Glomerular visceral epithelial cell (primary cell): ENCODE measurements at regions not wholly inside any gene's neighbourhood (a gene's known extent, or its start where the extent isn't known, plus 50 kb on each side); places are given as distances from the start of the nearest gene placed in this dataset.

ENCODE experiments used
- DNase-seq: peaks from one replicate; pipeline ENCODE4 v3.0.0-alpha.2; 2016; ENCODE audit errors: extremely low spot score

DNA sequence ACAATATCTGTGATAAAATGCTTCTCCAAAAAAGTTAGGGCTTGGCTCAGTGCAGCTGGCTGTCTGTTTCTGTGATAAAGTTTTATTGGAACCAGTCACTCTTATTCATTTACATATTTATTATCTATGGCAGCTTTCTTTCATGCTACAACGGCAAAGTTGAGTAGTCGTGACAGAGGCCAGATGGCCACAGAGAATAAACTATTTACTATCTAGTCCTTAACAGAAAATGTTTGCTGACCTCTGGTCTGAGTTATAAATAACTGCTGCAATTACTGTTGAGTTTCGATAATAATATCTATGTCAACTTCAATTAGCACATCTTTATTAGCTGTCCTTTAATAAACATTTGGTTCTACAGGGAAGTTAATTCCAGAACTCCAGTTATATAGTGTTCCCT lies 180.2 kb upstream of the RUNX1 start:
- DNase-seq: no peak

DNA sequence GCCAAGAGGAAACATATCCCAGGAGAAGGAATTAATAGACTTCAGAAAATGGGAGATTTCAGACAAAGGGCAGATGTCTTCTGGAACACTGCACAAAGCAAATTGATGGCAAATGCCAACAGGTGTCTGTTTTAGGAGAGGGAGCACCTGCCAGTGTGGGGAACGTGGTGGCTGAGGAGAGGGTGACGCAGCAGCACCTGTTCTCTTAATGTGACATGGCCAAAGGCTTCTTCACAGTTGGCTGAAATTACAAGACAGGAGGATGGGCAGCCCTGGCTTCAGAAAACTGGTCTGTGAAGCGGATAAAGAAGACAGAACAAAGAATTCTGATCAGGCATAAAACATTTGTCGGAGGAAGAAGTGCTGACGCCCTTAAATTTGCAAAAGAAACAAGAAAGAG lies 178.7 kb upstream of the RUNX1 start:
- DNase-seq: no peak

DNA sequence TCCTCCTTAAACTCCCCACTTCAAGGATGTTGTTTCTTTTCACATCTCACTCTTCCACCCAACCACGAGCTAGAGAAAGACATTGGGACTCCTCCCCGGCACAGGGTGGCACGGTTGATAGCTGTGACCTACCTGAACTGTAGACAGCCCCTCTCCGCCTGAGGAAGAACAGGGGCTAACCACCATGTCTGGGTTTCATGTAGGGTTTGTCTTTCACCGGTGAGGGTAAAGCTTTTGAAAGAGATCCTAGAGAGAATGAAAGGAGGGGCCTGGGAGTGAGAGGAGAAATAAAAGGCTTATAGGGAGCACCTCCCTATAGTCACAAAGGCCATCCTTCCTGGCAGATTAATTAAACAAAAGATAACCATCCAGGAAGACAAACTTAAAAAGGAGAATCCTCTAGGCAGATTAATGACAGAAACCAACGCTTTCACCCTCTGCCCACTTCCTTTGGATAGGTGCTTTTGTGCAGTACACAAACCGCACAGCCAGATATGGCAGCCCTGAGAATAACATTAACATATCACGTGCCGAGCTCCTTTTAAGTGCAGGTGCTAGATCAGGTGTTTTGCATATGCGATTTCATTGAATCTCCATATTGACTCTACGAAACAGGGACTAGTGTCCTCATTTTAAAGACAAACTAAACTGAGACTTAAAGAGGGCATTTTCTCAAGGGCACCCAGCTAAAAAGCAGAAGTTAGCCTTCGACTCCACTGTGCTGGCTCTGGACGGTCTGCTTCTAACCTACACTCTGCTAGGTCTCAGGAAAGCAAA lies 178.1 kb upstream of the RUNX1 start:
- no peak for DNase-seq

DNA sequence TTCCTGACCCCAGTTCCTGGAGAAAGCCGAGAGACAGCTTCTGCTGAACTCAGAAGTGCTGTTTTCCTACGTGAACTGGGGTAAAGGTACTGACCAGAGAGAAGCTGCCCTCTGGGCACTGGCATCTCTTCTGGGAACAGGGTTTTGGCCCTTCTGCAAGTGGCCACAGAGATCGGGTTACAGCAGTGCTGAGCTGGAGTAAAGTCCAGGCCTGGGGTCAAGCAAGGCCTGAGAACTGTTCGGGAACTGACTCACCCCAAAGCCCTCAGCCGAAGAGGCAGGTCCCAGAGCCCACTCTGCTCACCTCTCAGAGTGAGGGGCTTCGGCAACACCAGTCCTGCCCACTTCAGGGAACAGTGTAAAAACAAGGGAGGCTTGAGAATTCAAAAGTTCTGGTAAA lies 177.2 kb upstream of the RUNX1 start:
- DNase-seq: peak; percentile 31

DNA sequence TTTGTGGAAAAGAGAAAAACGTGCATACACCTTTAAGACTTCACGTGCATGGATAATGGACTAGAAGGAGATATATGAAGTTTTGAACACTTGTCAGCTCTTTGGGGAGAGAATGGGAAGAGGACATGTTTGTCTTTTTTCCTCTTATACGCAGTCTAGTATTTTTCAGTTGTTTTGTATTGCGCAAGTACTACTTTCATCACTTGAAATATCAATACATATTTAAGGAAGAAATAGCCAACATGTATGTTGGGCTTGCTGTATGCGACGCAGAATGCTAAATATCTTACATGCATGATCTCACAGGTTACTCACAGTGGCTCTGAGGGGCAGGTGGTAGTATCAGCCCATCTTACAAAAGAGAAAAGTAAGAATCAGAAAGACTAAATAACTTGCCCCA lies 176.5 kb upstream of the RUNX1 start:
- no peak for DNase-seq

DNA sequence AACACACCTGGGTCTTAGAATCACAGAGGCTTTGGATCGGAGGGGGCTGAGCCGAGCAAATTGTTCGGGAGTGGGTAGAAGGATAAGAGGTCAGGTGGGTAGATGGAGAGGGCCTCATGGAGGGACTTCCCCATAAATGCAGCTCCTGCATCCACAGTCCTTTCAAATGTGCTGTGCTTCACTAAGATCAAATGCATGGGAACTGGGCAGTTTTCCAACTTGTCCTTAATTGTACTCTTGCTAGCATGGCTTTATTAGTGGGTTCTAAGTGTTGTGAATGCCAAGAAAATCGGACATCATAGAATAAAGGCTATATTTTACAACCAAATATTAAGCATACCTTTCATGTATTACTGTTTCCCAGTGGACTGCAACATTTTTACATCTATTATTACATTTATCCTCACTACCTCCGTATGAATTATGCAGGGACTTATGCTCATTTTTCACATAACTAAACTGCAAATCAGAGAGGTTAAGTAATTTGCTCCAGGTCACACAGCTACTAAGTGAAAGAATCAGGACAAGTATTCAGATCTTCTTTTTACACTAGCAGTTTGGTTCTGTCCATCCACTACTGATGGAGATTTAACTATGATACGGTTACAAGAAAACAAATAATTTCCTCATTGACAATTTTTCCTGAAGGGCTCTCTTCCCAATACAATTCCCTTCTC lies 174.5 kb upstream of the RUNX1 start:
- DNase-seq: no peak

DNA sequence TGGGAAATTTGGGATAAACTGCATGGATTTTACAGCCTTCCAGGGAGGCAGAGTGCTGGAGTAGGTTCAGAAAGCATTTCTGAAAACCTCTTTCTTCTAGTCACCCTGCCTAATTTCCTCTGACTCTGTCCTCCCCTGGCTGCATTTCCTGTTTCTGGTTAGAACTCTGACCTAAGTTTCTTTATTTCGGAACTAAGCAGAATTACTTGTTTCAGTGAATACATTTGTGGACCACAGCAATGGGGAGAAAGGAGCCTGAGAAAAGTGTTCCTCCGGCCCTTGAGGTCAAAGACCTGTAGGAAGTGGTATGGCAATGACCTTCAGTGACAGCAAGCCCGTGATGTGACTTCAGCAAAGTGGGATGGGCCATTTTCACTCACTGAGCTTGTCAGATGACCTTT lies 173.4 kb upstream of the RUNX1 start:
- DNase-seq: no peak

DNA sequence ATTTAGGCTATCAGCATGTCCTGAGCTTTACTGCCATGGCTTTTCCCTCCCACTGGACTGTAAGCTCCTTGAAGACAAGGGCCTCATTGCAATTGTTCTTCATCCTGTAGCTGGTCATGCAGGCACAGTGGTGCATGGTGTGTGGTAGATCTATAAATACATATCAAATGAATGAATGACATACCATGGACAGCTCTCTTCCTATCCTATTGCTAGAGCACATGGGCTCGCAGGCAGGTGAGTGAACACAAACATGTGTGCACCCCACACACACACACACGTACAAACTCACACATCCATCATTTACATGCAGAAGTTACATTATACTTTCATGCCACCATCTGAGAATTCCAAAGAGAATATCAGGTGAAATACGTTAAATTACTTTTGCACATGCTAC lies 172.9 kb upstream of the RUNX1 start:
- no peak for DNase-seq

DNA sequence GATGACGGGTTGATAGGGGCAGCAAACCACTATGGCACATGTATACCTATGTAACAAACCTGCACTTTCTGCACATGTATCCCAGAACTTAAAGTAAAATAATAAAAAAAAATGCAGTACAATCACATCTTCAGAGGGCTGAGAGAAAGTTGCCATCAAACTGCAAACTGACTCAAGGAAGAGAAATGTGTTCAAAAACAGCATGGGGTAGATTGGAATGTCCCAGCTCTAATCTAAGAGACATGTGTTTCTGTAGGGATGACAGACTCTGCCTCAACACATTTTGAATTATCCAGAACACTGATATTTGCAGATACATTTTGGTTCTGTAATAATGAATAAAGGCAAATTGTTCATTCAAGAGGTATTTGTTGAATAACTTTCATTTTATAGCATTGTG lies 171.2 kb upstream of the RUNX1 start:
- DNase-seq: no peak

DNA sequence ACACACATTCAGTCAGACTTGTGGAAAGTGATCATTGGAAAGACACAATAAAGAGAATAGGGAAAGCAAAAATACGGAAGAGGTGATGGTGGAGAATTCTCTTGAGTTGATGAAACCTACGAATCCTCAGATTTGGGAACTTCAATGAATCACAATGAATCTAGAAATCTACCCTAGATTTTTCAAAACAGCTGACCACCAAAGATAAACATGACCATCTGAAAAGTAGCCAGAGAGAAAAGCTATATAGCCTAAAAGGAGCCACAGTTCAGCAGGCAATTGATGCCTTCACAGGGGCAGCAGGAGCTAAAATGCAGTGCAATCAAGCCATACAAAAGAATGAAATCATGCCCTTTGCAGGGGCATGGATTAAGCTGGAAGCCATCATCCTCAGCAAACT lies 170.6 kb upstream of the RUNX1 start:
- no peak for DNase-seq

DNA sequence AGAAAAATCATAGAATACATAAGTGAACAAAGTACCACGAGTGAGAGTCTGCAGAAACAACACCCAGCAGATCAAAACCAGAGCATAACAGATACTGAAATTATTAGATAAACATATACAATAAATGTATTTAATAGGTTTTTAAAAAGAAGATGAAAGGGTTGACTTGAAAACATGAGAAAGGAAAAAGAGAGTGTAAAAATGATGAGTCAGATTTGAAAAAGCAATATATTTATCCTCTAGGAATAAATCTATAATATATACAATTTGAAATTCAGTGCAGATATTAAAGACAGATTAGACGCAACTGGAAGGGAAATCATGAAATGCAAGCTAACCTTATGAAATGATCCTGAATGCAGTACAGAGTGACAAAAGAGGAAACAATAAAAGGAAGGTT lies 170.2 kb upstream of the RUNX1 start:
- DNase-seq: no peak

DNA sequence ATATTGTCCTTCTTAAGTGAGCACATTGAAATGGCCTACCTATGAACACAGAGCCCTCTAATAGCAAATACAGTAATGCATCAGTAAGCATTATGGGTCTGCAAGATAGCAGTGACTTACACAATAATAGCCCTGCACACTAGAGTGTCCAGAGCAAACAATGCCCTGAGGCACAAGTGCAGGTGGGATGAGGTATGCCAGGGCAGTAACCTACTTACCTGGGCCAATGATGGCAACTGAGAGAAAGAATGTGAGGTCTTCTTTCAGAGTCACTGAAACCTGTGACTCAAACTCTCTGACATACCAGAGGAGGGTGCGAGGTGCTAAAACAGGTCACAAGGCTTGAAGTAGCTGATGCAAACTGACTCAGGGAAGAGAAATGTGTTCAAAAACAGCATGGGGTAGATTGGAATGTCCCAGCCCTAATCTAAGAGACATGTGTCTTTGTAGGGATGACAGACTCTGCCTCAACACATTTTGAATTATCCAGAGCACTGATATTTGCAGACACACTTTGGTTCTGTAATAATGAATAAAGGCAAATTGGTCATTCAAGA lies 168.5 kb upstream of the RUNX1 start:
- DNase-seq: peak; percentile 86

DNA sequence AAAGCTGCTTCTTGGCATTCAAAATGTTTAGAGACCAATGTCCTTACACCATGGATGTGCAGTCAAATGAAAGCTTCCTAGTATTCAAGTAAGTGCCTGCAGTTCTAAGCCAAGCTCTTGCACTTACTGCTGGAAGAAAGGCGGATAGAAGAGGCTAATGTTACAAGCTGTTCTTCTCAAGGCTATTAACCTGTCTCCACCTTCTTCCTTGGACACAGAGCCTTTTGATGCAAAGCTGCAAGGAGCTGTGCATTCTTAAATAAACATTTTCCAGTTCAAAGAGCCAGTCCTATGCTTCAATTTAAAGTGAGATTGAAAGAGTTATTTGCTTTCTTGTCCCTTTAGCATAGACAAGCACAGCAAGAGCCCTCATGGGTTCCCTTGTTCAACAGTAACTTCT lies 167.9 kb upstream of the RUNX1 start:
- DNase-seq: no peak

DNA sequence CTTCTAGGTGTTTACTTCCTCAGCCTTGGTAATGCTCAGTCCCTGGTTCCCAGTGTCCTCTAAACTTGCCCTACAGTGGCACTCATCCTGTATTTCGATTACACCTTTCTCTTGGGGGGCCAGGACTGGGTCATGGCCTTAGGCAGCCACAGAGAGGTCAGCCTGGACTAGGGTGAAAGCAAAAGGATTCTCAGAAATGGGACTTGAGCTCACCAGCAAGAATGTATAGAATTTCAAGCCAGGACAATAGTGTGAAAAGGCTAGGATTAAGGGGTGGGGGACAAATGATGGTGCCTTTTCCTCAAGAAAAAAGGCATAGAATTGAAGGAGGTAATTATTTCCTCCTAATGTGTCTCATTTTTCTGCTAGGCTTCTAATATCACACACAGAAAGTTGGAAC lies 166.8 kb upstream of the RUNX1 start:
- DNase-seq: no peak

DNA sequence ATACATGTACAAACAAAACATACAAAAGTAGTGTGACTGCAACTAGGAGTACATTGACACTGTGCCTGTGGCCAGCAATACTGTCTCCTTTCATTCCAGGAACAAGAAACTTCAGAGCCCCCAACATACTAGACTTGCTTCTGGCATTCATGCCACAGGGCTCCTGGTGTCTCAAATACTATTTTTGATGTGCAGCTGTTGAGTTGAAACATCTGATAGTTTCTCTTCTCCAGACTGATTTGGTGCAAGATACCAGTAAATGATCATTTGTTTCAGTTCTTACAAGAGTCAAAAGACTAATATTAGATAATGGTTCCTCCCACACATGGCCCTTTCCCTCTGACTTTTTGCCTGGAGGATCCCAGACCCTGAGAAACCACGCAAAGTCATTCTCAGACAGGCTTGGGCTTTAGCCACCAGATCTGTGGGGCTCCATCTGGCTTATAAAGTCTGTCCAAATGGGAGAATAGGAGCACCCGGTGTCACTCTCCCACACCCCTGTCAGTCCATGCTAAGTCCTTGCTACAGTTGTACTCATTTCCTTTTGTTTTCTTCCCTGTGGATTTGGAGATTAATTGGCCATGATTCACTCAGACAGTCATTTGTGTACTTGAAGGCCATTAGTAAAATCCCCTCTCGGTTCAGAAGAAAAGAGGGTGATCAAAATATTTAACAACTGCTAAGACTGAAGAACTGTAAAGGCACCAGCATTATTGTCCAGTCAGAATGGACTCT lies 163.5 kb upstream of the RUNX1 start:
- no peak for DNase-seq

DNA sequence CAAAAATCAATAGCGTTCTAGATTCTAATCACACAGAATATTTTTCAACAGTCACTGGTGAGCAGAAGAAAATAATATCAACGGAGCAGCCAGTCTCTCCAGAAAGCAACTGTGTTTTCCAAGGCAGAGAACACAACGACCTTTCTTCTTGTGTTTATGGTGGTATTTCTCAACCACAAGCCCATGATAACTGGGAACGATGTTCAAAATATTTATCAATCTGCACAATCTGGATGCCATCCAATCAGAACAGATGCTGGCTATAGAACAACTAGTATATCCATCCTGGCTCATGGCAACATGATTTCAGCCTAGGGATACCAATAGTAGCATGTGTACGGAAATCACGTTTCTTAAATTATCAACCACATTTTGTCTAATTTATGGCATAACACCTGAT lies 162.7 kb upstream of the RUNX1 start:
- no peak for DNase-seq

DNA sequence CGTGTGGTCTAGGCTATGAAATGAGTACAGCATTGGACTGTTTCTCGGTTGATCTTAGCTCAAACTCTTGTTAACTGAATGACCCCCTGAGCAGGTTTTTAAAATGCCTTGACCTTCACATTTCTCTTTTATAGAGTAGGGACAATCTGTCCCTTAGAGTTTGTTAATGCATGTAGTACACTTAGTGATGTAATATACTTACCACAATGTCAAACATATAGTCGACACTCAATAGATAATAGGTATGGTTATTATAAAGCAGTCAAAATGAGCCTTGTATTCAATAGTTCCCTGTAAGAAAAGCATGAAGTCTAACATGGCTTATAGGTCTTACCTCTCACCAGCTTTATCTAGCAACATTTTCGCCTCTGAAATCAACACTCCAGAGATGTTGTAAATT lies 161.0 kb upstream of the RUNX1 start:
- DNase-seq: no peak

DNA sequence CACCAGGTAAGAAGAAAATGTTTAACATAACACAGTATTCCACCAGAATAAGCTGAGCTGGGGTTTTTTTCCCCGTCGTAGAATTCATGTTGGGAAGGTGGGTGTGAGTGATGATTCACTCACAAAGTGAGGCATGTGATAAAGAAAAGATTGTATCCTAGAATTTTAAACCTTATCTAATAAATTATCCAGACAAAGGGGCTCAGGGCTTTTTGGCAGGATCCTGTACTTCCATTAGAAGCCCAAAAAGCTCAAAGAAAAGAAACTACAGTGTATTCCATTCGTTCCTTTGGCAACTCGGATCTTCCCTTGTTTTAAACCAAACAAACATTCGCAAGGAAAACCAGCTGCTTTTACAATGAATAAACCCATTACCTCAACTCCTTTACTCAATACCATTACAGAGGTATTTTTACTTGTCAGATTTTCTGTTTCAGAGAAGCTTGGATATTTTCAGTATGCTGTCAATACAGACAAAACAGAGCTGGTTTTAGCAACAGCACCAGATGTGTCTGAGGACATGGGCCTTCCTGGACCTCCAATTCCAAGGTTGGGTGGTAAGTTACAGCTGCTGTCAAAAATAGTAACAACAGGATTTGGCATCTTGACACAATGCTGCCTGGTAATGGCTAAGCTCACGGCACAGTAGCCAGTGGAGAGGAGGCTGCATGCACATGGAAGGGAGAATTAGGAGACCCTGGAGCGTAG lies 159.9 kb upstream of the RUNX1 start:
- DNase-seq: no peak

DNA sequence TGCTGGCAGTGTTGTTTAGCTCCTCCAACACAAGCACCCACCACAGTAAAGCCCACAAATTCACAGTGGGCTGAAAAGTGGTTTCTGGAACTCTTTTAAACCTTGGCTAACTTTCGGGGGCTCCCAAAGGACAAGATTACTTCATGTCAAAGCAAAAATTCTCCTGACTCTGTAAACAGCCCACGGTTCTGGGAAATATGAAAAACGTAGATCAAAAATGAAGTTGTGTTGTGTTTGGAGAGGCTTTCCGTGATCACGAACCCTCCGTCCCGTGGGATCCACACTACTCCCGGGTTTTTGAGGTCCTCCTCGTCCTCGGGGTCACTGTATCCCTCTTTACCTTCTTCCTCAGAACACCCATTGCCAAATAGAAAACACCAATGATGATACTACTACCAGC lies 159.0 kb upstream of the RUNX1 start:
- no peak for DNase-seq

DNA sequence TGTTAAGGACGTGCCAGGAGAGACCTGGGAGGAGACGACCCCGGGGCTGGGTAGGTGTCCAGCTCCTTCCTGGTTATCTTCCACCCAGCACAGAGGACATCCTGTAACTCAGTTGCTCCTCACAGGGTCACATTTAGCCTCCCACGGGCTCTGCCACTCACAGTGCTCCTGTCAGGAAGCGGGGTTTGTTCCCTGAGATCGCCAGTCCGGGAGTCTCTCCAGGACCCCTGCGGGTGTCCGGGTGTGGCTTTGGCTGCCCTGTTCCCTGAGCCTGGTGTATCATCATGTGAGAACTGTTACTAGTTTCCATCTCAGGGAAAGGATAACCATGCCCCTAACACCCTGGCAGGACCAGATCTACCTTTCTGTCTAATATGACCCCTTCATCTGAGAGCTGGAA lies 158.2 kb upstream of the RUNX1 start:
- no peak for DNase-seq

DNA sequence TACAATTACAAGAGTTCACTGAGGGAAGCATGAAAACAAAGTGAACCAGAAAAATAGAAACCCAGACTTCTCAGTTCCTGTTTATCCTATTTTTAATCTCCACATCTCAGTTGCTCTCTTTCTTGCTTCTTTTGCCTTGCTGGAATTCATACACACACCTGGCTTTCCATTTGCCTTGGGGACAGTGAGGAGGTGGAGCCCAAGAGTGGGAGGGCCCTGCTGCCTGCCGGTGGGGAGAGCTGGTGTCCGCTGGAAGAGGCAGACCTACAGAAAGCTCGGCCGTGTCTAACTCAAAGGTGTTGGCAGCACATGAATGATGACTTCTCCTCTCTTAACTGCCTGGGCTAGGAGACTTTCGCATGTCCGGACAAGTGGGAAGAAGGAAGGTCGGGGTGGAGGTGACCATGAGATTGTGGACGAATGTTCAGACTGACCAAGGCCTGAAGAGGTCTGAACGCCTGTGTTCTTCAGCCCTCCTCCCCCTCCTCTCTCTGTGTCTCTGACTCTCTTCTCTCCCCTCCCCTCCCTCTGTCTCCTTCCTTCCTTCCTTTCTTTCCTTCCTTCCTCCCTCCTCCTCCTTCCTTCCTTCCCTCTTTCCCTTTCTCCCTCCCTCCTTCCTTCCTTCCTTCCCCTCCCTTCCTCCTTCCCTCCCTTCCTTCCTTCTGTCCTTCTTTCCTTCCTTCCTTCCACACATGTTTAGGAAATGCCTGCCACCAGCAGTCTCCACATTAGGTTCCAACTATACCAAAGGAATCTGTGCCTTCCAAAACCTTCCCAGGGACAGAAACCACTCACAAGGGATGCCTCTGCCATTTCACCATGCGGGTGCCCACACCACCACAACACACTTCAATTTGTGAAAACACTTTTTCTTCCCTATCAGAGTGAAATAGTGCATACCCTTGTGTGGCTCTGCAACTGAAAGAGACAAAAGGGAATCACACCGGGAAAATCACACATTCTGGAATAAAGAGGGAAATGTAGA lies 157.3 kb upstream of the RUNX1 start:
- DNase-seq: no peak
